ENCODE measurements at regions not wholly inside any gene's neighbourhood (a gene's known extent, or its start where the extent isn't known, plus 50 kb on each side); places are given as distances from the start of the nearest gene placed in this dataset.

DNA sequence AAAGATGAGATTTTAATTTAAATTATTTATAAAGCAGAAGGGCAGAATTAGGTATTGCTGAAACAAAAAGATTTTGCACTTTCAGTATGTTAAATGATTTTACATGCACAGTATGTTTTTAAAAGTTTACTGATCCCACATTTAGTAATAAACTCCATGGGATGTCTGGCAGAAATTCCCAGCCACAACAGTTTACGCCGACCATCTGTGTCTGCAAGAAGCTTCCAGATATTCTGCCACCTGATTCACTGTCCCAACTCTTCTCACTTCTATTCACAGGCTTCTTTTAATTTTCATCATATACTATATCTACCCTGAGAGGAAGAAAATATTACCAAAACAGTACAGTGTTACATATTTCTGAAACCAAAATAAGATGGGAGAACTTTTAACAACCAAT lies 115.8 kb upstream of the IQCM start:
- DNase-seq, result no peak

DNA sequence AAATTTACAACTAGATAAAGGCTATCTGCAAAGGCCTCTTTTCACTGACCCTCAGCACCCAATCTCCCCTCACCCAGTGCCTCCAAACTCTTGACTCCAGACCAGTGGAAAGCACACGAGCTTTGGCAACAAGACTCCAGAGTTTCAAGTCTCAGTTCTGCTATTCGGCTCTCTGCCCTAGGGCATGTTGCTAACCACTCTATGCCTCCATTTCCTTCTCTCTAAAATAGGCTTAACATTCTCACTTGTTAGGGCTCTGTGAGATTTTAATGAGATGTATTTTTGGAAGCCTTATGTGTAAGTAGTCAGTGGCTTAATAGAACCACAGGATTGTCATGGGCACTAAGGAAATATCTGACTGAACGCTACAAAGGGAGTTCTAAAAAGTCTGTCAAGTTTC lies 116.5 kb upstream of the IQCM start:
- DNase-seq, result no peak

DNA sequence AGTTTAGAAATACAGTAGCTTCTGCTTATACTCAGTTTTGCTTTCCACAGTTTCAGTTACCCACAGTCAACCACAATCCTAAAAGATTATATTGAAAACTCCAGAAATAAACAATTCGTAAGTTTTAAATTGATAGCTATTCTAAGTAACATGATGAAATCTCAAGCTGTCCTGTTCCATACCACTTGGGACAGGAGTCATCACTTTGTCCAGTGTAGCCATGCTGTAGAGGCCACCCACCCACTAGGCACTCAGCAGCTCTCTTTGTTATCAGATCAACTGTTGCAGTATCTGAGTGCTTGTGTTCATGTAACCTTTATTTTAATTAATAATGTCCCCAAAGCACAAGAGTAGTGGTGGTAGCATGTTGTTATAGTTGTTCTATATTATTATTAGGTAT lies 117.5 kb upstream of the IQCM start:
- no peak for DNase-seq

DNA sequence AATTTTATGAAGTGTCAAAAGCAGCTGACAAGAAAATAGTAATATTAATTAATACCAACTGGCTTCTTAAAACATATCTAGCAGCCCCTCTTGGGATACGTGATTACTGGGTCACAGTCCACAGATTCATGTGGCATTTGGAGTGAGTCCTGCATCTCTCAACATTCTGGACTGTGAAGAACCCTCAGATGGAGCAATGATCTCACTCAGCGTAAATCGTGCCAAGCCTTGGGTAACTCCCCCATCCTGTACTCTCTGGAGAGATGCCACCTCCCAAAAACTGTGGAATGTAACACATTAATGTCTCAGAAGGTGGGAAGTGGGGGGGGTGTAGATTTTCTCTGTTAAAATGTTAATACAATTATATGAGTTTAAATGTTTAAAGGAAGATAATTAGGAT lies 118.2 kb upstream of the IQCM start:
- no peak for DNase-seq

DNA sequence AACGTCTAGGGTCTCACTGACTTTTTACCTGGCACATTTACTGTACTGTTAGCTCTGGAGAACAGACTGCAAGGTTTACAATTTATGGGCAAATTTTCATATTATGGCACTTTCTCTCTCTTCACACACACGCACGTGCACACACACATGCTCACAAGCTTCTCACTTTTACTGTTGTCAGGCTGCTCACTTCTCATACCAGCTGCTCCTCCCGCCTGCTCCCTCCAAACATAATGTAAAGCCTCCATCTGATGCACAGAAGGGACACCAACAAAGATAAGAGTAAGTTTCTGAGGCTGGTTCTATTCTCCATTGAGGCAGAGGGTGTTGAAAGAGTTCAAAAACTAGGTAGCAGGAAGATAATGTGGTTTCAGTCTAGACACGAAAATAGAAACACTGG lies 128.9 kb upstream of the DCLK2 start:
- no peak for DNase-seq

DNA sequence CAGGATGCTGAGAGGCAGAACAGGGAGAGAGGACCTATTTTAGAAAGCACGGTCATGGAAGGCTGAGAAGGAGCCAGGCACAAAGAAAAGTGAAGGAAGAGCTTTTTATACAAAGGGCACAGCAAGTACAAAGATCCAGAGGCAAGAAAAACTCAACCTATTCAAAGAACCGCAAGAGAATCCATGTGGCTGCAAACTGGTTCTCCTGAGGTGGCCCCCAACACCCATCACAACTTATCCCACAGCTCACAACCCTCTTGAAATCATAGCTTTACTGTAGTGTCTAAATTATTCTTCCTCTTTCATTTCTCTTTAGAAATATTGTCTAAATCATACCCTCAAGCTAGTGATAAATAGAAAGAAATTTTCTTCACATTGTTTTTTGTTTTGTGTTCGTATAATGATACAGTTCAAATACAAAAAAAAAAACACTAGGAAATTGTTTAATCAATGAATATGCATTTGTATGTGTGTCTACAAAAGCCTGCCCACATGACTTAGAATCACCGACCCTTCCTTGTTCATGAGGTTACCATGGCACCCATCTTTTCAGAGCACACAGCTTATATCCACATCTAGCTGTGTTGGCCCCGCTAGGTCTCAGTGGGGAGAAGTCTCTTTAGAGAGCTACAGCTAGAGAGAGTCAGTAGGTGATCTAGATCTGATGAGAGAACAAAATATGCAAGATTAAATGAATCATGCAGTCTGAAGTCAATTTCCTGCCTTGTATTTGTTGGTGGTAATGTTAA lies 126.9 kb upstream of the DCLK2 start:
- no peak for DNase-seq

DNA sequence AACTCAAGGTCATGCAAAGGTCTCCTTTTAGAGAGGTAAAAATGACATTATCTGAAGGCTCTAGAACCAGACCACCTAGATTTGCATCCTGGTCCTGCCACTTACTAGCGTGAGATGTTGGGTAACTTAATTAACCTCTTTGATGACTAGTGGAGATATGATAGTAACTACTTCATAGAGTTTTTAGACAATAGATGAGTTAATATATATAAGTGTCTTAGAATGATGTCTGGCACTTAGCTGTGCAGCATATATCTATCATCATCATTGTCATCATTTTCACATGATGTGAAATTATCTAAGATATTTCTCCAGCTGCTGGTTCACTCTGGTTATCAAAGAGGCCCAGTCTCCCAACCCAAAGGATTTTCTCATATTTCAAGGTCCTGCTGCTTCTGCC lies 126.1 kb upstream of the DCLK2 start:
- no peak for DNase-seq

DNA sequence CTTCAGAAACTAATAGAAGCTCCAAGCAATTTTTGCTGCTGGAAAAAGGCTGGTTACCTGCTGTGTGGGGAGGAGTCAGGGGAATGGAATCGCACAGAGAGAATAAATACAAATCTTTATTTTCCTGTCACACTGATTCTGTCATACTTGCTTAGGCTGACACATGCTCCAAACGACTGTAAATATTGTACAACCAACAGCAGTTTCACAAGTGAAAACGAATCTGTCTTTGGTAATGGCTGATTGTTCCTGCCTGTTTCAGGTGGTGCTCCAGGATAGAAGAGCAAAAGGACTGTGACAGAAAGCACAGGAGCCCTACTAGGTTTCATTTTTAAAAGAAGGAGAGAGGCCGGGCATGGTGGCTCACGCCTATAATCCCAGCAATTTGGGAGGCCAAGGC lies 125.5 kb upstream of the DCLK2 start:
- no peak for DNase-seq

DNA sequence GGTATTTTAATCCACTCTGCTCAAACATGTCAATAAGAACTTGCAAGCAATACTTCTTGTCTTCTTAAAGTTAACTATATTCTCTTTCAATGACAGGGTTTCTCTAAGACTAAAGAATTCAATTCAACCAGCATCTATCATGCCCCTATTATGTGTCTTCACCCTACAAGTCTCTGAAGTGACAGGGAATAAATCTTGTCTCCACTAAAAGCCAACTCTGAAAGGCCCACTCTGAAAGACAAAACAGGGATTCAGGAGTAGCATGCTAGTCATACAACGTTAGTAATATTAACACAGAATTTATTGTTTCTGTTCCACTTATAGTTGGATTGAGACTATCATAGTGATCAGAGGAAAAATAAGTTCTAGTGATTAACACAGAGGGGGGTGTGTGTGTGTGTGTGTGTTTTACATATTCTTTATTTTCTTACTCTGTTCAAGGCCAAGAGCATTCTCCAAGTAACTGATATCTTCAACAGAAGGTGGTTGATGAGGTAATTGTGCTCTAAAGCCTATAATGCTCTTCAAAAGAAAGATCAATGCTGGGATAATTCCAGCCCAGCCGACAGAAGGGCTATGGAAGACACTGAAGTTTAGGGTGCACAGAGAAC lies 122.4 kb upstream of the DCLK2 start:
- DNase-seq, result no peak

DNA sequence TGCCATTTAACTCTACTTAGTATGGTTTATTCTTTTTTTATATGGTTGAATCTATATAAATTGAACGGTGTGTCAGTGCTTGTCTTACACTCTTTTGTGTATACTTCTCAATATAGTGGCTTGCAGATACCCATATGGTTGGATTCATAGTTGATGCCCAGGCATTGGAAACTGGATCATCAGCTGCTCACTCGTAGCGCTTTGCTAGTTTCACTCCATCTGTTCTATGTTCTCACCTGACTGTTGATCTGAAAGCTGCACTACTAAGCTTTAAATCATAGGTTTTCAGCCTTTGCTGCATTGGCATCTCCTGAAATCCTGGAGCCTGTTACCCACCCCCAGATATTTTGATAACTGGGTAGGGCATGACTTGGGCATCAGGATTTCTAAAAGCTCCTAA lies 121.6 kb upstream of the DCLK2 start:
- DNase-seq, result no peak

DNA sequence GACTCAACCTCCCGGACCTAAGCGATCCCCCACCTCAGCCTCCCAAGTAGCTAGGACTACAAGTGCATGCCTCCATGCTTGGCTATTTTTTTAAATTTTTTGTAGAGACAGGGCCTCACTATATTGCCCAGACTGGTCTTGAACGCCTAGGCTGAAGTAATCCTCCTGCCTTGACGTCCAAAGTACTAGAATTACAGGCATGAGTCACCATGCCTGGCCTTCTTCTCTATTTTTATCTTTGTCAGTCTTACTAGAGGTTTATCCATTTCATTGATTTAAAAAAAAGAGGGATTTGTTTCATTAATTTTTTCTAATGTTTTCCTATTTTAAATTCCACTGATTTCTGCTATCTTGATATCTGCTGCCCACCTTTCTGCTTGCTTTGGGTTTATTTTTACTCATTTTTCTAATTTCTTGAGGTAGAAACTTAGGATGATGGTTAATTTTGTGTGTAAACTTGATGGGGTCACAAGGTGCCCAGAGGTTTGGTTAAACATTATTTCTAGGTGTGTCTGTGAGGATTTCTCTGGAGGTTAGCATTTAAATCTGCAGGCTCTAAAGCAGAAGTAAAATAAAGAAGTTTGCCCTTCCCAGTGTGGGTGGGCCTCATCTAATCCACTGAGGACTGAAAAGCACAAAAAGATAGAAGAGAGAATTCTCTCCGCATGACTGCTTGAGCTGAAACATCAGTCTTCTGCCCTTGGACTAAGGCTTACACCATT lies 116.2 kb upstream of the DCLK2 start:
- no peak for DNase-seq

DNA sequence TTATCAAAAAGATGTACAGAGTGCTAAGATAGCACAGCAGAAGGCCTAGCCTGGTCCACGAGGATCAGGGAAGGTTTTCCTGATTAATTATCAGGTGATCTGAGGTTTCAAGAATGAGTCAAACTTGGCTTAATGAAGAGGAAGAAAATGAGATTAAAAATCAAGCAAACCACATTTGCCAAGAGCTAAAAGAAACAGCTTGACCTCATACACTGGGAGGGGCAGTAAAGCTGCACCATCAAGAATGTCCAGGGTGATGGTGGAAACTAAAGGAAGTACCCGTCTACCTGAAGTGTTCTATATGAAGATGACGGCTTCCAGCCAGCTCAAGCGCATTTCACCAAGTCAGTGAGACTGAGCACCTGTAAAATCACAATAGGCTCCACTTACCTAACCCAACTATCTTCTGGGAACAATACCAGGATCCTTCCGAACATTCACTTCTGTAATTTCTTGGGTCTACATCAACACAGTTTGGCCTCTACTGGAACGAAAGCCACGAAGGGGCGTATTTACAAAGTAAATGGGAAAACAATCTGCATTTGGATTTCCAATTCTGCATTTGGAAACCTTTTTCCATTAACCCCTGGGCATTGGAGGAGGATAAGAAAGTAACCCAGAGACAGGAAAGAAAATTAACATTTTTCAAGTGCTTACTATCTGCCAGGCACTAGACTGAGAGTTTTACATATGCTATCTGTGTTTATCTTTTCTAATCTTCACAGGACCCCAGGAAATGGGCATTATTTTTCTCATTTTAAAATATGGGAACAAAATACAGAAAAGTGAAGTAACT lies 114.0 kb upstream of the DCLK2 start:
- DNase-seq, result no peak

DNA sequence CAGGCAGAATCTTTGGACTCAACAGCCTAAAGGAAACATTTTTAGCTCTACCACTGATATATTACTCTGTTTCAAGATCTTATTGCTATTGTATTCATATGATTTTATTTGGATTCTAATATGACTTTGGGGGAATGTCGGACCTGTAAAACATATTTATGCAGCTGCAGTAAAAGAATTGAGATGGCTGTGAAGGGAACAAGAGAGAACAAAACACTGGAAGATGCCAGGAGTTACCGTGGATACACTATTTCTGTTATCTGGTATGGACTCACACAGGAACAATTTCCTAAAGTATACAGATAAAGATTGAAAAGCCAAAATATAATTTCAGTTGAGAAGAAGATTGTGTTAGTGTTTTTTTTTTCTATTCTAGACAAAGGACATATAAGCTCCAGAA lies 113.0 kb upstream of the DCLK2 start:
- DNase-seq, result no peak

DNA sequence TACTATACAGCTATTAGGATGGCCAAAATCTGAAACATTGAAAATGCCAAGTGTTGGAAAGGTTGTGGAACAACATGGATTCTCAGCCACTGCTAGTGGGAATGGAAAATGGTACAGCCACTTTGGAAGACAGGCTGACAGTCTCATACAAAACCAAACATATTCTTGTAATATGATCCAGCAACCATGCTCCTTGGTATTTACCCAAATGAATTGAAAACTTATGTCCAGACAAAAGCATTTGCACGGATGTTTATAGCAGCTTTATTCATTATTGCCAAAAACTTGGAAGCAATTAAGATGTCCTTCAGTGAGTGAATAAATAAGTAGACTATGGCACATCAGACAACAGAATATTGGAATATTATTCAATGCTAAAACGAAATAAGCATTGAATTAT lies 105.8 kb upstream of the DCLK2 start:
- DNase-seq, result no peak

DNA sequence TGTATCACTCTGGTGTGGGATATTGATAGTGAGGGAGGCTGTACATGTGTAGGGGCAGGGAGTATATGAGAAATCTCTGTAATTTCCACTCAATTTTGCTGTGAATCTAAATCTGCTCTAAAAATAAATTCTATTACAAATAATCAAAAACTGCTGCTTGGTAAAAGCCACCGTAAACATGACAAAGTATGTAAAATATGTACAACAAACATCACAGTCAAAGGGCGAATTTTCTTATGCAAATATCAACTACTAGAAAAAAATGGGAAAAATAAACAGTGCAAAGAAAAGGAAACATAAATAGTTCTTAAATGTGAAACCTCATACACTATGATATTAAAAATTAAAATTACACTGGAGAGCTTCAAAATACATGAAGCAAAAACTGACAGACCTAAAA lies 105.1 kb upstream of the DCLK2 start:
- DNase-seq, result no peak

DNA sequence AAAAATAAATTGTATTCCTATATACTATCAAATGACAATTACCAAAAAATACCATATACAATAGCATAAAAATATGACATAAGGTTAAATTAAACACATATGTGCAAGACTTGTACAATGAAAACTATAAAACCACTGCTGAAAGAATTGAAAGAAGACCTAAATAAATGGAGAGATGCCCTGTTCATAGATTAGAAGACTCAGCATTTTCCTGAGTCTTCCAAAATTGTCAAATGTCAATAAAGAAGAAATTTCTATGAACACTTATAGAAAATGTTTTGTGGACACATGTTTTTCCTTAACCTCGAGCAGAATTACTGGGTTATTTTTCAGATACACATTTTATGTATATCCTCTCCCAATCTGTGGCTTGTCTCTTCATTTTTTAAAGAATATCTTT lies 103.1 kb upstream of the DCLK2 start:
- no peak for DNase-seq

DNA sequence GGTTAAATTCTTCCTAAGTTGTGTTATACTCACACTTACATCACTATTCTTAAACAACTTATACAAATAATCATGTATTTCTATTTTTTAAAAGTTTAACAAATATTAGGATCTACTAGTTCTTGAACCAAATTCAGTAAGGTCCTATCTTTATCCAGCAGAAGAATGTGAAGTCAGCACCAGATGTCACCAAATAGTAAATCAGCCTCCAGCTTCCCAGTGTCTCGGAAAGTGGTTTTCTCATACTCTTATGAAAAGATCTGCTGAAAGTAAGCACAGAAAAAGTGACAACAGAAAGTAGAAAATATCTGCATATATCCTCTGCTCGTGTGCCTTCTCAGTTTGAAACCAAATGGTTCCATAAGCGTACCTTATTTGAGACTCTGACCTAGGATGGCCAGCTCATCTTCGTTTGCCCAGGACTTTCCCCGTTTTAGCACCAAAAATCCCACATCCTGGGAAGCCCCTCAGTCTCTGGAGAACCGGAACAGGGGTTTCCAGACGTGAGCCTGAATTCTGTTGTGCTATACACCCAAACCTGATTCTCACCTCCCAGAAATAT lies 98.0 kb upstream of the DCLK2 start:
- DNase-seq, result no peak

DNA sequence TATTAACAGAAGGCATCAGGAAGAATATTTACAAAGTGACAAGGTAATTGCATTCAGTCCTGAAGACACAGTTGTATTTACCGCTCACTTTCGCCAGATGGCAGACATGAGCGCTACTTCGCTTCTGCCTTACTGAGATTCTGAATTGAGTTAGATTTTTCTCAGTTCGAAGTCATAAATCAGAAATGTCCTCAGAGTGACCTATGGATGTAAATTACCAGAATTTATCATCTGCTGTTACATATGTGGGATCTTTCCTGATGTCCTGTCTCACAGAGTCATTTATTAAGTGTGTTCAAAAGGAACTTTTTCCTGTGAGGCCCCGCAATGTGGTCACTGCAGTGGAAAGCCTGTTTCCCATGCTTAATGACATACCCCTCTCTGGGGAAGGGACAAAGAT lies 97.3 kb upstream of the DCLK2 start:
- no peak for DNase-seq

DNA sequence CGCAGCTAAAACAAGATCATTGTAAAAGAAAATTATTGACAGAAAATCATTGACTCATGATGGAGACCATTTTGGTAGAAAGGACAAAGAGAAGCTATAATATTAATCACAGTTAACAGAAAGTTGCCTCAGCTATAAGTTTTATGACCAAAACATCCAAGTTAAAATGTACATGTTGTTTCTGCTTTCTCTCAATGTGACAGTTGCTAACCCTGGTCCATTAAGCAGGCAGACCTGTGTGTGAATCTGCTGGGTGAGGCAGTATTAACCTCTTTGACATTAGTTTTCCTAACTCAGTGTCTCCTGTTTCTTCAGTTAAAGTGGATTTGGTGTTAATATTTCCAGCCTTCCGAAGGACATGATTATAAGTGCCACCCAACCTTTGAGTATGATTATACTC lies 94.8 kb upstream of the DCLK2 start:
- DNase-seq, result no peak

DNA sequence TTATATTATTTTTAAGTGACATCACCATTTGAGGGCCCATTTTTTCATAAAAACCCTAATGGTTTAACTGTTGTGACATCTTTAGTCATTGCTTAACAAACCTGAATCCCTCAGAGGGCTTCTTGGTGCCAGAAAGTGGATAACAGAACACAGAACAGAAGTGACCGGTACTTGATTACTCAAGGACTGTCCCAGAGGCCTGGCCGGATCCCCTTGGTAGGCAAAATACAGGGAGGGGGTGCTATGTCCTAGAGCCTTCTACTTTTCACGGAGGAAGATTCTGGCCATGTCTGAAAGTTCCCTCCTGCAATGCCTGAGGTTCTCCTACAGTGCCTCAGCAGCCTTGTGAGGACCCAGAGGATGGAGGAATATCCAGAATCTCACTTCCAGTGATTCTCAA lies 94.3 kb upstream of the DCLK2 start:
- no peak for DNase-seq

DNA sequence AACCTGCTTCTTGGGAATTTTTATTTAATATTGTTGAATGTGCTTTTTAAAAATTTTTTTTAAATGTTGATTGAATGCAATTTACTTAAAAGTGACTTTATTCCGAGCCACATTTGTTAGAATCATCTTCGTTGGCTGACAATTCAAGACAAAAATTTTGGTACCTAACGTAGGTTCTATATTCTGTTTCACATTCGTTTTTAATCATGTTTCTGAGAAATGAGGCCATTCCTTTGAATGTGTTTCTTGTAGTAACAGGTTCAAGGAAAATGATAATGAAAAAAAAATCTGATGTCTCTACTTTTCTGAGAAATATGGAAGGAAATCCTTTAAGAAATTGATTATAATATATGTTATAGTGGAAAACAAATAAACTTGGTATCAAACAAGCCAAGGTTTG lies 92.3 kb upstream of the DCLK2 start:
- no peak for DNase-seq

DNA sequence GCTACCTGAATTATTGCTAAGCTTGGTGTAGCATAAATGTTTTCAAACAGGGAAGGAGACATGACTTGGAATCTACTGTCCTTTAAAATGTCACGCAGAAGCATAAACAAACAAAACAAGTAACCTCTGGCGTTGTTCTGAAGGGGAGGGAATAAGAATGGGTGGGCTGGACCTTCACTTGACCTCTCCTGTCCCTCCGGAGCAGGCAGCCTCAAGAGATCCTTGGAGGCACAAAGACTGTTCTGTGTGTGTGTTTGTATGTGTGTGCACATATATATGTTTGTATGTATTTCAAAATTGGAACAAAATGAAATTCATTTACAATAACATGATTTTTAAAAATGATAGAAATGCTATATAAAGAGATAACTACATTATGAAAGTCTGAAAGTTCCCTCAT lies 91.3 kb upstream of the DCLK2 start:
- no peak for DNase-seq

DNA sequence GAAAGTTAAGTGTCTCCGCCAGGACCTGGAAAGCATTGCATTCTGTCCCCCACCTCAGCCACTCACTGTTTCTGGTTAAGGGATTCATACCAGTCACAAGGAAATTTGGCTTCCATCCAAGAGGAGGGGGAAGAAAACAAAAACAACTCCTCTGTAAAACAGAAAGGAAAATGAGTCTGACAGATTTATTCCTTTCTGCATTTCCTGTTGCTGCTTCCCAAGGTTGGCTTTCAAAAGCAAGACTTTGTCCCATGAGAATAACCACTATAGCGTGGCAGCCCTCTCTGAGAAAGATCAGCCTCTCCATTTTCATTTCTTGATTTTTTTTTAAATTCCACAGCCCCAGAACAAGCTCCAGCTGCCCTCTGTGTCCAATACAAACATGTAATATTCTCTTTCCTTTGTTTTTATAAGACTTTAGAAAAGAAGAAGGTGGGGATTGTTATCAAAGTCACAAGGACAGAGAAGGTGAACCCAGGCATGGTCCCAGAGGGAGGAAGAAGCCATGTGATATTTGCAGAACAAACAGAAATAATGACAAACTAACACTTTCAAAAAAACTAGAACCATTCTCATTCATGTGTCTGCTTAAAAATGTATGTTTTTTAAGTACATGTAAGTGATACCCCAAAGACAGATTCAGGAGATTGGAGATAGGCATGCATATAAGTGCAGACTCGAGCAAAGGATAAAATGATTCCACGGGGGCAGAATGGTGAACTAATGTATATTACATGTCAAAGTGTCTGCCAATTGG lies 90.7 kb upstream of the DCLK2 start:
- DNase-seq, result no peak

Data from KG1 (cell line).